ENCODE measurements at regions not wholly inside any gene's neighbourhood (a gene's known extent, or its start where the extent isn't known, plus 50 kb on each side); places are given as distances from the start of the nearest gene placed in this dataset.

DNA sequence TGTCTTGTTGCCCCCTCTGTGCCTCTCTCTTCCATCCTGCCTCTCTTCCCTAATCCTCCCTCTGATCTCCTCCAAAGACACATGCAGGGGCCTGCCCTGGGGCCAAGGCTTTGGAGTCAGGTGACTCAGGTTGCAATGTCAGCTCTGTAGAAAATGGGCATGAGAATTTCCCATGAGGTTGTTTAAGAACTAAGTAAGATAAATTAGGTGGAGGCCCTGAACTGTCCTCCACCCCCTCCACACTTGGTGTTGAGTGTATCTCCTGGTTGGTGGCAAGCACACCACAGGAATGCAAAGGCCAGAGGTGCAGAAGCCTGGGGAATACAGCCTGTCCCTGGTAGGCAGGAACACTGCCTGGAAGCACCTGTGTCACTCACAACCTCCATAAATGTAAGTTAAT is 63.9 kb upstream of the GRIK3 start:
- intact Hi-C loops (cut with micrococcal nuclease), result no loop called here
- POLR2A ChIA-PET, result no interaction called here
- no peak for FAIRE-seq

More for the DNA sequence above, 63.9 kb upstream of the GRIK3 start:
- H3K9ac ChIP-seq (replicated peaks; ENCODE audit: extremely low read depth, insufficient read depth, low read length), result no peak overlapping the region
- H3K79me2 ChIP-seq (ENCODE audit: control insufficient read depth, insufficient read depth, low read length), result no peaks in the 10 kb centered on the region
- no peak overlapping the region for H3K4me2 ChIP-seq (ENCODE audit: insufficient read depth, low read length)
- no peaks in the 10 kb centered on the region for H3K27me3 ChIP-seq (ENCODE audit: control insufficient read depth in 2 of 2, insufficient read depth in 2 of 2, low read length in 2 of 2)
- H4K20me1 ChIP-seq (replicated peaks; ENCODE audit: control insufficient read depth, extremely low read depth, insufficient read depth, low read length), result no peaks in the 10 kb centered on the region
- no peaks in the 10 kb centered on the region for H3K9me3 ChIP-seq (replicated peaks; ENCODE audit: control insufficient read depth, insufficient read depth, low read length)
- TF ChIP-seq POLR2A (IDR thresholded peaks at IDR 0.05; ENCODE audit: low read depth, low read length) (no peak), EZH2 (IDR thresholded peaks at IDR 0.05; ENCODE audit: borderline replicate concordance, low read depth, low read length, severe bottlenecking) (no peak), FOS (IDR thresholded peaks at IDR 0.05; ENCODE audit: borderline replicate concordance, insufficient read depth, low read length) (no peak), POLR2AphosphoS5 (IDR thresholded peaks at IDR 0.05; ENCODE audit: insufficient read depth, low read depth, low read length) (no peak), JUN (IDR thresholded peaks at IDR 0.05; ENCODE audit: borderline replicate concordance, insufficient read depth, insufficient read length, low read depth) (no peak), GATA2 (IDR thresholded peaks at IDR 0.05; ENCODE audit: insufficient read depth, insufficient read length, low read depth, low read length) (no peak), MYC (IDR thresholded peaks at IDR 0.05; ENCODE audit: low read depth, low read length) (no peak)
- TF ChIP-seq, protein P1, sequence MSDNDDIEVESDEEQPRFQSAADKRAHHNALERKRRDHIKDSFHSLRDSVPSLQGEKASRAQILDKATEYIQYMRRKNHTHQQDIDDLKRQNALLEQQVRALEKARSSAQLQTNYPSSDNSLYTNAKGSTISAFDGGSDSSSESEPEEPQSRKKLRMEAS (IDR thresholded peaks at IDR 0.05; ENCODE audit: insufficient read depth, insufficient read length), result no peak
- TF ChIP-seq, protein P2, sequence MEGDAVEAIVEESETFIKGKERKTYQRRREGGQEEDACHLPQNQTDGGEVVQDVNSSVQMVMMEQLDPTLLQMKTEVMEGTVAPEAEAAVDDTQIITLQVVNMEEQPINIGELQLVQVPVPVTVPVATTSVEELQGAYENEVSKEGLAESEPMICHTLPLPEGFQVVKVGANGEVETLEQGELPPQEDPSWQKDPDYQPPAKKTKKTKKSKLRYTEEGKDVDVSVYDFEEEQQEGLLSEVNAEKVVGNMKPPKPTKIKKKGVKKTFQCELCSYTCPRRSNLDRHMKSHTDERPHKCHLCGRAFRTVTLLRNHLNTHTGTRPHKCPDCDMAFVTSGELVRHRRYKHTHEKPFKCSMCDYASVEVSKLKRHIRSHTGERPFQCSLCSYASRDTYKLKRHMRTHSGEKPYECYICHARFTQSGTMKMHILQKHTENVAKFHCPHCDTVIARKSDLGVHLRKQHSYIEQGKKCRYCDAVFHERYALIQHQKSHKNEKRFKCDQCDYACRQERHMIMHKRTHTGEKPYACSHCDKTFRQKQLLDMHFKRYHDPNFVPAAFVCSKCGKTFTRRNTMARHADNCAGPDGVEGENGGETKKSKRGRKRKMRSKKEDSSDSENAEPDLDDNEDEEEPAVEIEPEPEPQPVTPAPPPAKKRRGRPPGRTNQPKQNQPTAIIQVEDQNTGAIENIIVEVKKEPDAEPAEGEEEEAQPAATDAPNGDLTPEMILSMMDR (IDR thresholded peaks at IDR 0.05; ENCODE audit: extremely low read depth in 1 of 2, insufficient read depth in 1 of 2, low read depth in 1 of 2, low read length in 2 of 2), result no peak
- no peaks in the 10 kb centered on the region for H3K36me3 ChIP-seq (ENCODE audit: control insufficient read depth in 2 of 2, extremely low read depth in 1 of 2, insufficient read depth in 2 of 2, low read length in 2 of 2)
- no peak overlapping the region for H2AFZ ChIP-seq (ENCODE audit: low read depth, low read length)
- dilution Hi-C loops (cut with MboI; ENCODE audit: extremely low pct_ligation_motif_present, low sequenced_read_pairs), result no loop called here
- CTCF ChIA-PET, result no interaction called here
- no peak overlapping the region for H3K27ac ChIP-seq (ENCODE audit: insufficient read depth, low read depth, low read length)
- H3K4me3 ChIP-seq (replicated peaks in 1 of 3; ENCODE audit: insufficient read depth in 1 of 3, low read depth in 1 of 3, low read length in 3 of 3), result no peak overlapping the region
- no peaks in the 10 kb centered on the region for H3K9me1 ChIP-seq (replicated peaks; ENCODE audit: control insufficient read depth, extremely low read depth, insufficient read depth, low read length)
- no peaks in the 10 kb centered on the region for H3K4me1 ChIP-seq (ENCODE audit: control insufficient read depth, extremely low read depth, insufficient read depth, low read length)
- no peak for DNase-seq (ENCODE audit: low read depth, low spot score)
- BruUV-seq (replicated peaks), result no TSS peak

Data from endothelial cell of umbilical vein (primary cell).